ENCODE measurements at regions not wholly inside any gene's neighbourhood (a gene's known extent, or its start where the extent isn't known, plus 50 kb on each side); places are given as distances from the start of the nearest gene placed in this dataset.

- H3K9ac ChIP-seq (ENCODE audit: insufficient read length, low read depth): no peak overlapping the region
- no peaks in the 10 kb centered on the region for H3K4me1 ChIP-seq (ENCODE audit: insufficient read depth, insufficient read length)
- no peaks in the 10 kb centered on the region for H3K36me3 ChIP-seq (ENCODE audit: insufficient read depth, insufficient read length, low read length)
- H3K9me3 ChIP-seq (ENCODE audit: insufficient read depth, low read length): no peaks in the 10 kb centered on the region
- DNase-seq (ENCODE audit: low read depth, low spot score): no peak
- TF ChIP-seq YY1 (IDR thresholded peaks at IDR 0.05; ENCODE audit: insufficient read depth, insufficient read length) (no peak), ZNF274 (IDR thresholded peaks at IDR 0.05; ENCODE audit: low read depth, low read length) (no peak), SUZ12 (IDR thresholded peaks at IDR 0.05; ENCODE audit: extremely low read depth, insufficient read depth, insufficient read length) (no peak)
- H3K27me3 ChIP-seq (ENCODE audit: insufficient read depth, insufficient read length): no peaks in the 10 kb centered on the region
- no peak overlapping the region for H3K4me3 ChIP-seq (ENCODE audit: insufficient read length, low read depth)
Observed at GRCh38 chr13:106061781-106062180, 473.7 kb downstream of the EFNB2 start.

- H3K4me1 ChIP-seq (ENCODE audit: insufficient read depth, insufficient read length): no peaks in the 10 kb centered on the region
- H3K27me3 ChIP-seq (ENCODE audit: insufficient read depth, insufficient read length): no peaks in the 10 kb centered on the region
- no peak for DNase-seq (ENCODE audit: low read depth, low spot score)
- H3K4me3 ChIP-seq (ENCODE audit: insufficient read length, low read depth): no peak overlapping the region
- H3K9ac ChIP-seq (ENCODE audit: insufficient read length, low read depth): no peak overlapping the region
- TF ChIP-seq SUZ12 (IDR thresholded peaks at IDR 0.05; ENCODE audit: extremely low read depth, insufficient read depth, insufficient read length): no peak
- no peak for TF ChIP-seq YY1 (IDR thresholded peaks at IDR 0.05; ENCODE audit: insufficient read depth, insufficient read length)
- no peak for TF ChIP-seq ZNF274 (IDR thresholded peaks at IDR 0.05; ENCODE audit: low read depth, low read length)
- no peaks in the 10 kb centered on the region for H3K36me3 ChIP-seq (ENCODE audit: insufficient read depth, insufficient read length, low read length)
- H3K9me3 ChIP-seq (ENCODE audit: insufficient read depth, low read length): no peaks in the 10 kb centered on the region
Observed at GRCh38 chr13:106056851-106057250, 478.6 kb downstream of the EFNB2 start.

- DNase-seq (ENCODE audit: low read depth, low spot score): no peak
- H3K27me3 ChIP-seq (ENCODE audit: insufficient read depth, insufficient read length): no peaks in the 10 kb centered on the region
- no peaks in the 10 kb centered on the region for H3K9me3 ChIP-seq (ENCODE audit: insufficient read depth, low read length)
- TF ChIP-seq ZNF274 (IDR thresholded peaks at IDR 0.05; ENCODE audit: low read depth, low read length) (no peak), SUZ12 (IDR thresholded peaks at IDR 0.05; ENCODE audit: extremely low read depth, insufficient read depth, insufficient read length) (no peak), YY1 (IDR thresholded peaks at IDR 0.05; ENCODE audit: insufficient read depth, insufficient read length) (no peak)
- no peaks in the 10 kb centered on the region for H3K36me3 ChIP-seq (ENCODE audit: insufficient read depth, insufficient read length, low read length)
- H3K4me3 ChIP-seq (ENCODE audit: insufficient read length, low read depth): no peak overlapping the region
- H3K9ac ChIP-seq (ENCODE audit: insufficient read length, low read depth): no peak overlapping the region
- no peaks in the 10 kb centered on the region for H3K4me1 ChIP-seq (ENCODE audit: insufficient read depth, insufficient read length)
Observed at GRCh38 chr13:106052200-106052767, 483.2 kb downstream of the EFNB2 start.

DNA sequence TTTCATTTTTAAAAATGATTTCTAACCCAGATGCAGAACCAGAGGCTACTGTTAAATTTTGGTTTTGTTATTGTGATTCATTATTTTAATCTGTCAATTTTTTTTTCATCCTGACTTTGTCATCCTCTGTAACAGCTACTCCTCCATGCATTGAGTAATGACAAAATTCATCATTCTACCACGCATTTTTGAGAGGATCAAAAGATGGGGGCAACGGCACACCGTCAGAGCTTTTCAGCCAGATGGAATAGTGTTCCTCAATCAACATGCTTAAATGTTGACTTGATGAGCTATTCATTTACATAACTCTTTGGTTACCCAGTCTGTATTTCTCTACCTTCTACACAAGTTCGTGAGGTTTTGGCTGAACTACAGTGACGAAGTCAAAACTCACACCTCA, 486.3 kb downstream of the EFNB2 start:
- Histone ChIP-seq H3K9ac (ENCODE audit: insufficient read length, low read depth) (no peak overlapping the region), H3K4me1 (ENCODE audit: insufficient read depth, insufficient read length) (no peaks in the 10 kb centered on the region), H3K36me3 (ENCODE audit: insufficient read depth, insufficient read length, low read length) (no peaks in the 10 kb centered on the region), H3K4me3 (ENCODE audit: insufficient read length, low read depth) (no peak overlapping the region), H3K27me3 (ENCODE audit: insufficient read depth, insufficient read length) (no peaks in the 10 kb centered on the region), H3K9me3 (ENCODE audit: insufficient read depth, low read length) (no peaks in the 10 kb centered on the region)
- DNase-seq (ENCODE audit: low read depth, low spot score): no peak
- TF ChIP-seq ZNF274 (IDR thresholded peaks at IDR 0.05; ENCODE audit: low read depth, low read length) (no peak), YY1 (IDR thresholded peaks at IDR 0.05; ENCODE audit: insufficient read depth, insufficient read length) (no peak), SUZ12 (IDR thresholded peaks at IDR 0.05; ENCODE audit: extremely low read depth, insufficient read depth, insufficient read length) (no peak)

GRCh38 chr13:106048386-106048785, 487.1 kb downstream of the EFNB2 start:
- Histone ChIP-seq H3K4me1 (ENCODE audit: insufficient read depth, insufficient read length) (no peaks in the 10 kb centered on the region), H3K9ac (ENCODE audit: insufficient read length, low read depth) (no peak overlapping the region), H3K36me3 (ENCODE audit: insufficient read depth, insufficient read length, low read length) (no peaks in the 10 kb centered on the region), H3K4me3 (ENCODE audit: insufficient read length, low read depth) (no peak overlapping the region), H3K9me3 (ENCODE audit: insufficient read depth, low read length) (no peaks in the 10 kb centered on the region), H3K27me3 (ENCODE audit: insufficient read depth, insufficient read length) (no peaks in the 10 kb centered on the region)
- TF ChIP-seq YY1 (IDR thresholded peaks at IDR 0.05; ENCODE audit: insufficient read depth, insufficient read length) (no peak), ZNF274 (IDR thresholded peaks at IDR 0.05; ENCODE audit: low read depth, low read length) (no peak), SUZ12 (IDR thresholded peaks at IDR 0.05; ENCODE audit: extremely low read depth, insufficient read depth, insufficient read length) (no peak)
- DNase-seq (ENCODE audit: low read depth, low spot score): no peak

- Histone ChIP-seq H3K36me3 (ENCODE audit: insufficient read depth, insufficient read length, low read length) (no peaks in the 10 kb centered on the region), H3K27me3 (ENCODE audit: insufficient read depth, insufficient read length) (no peaks in the 10 kb centered on the region), H3K9me3 (ENCODE audit: insufficient read depth, low read length) (no peaks in the 10 kb centered on the region), H3K4me3 (ENCODE audit: insufficient read length, low read depth) (no peak overlapping the region), H3K9ac (ENCODE audit: insufficient read length, low read depth) (no peak overlapping the region), H3K4me1 (ENCODE audit: insufficient read depth, insufficient read length) (no peaks in the 10 kb centered on the region)
- TF ChIP-seq ZNF274 (IDR thresholded peaks at IDR 0.05; ENCODE audit: low read depth, low read length): no peak
- TF ChIP-seq SUZ12 (IDR thresholded peaks at IDR 0.05; ENCODE audit: extremely low read depth, insufficient read depth, insufficient read length): no peak
- TF ChIP-seq YY1 (IDR thresholded peaks at IDR 0.05; ENCODE audit: insufficient read depth, insufficient read length): no peak
- no peak for DNase-seq (ENCODE audit: low read depth, low spot score)
Observed at GRCh38 chr13:106047859-106048258, 487.6 kb downstream of the EFNB2 start.

- H3K9ac ChIP-seq (ENCODE audit: insufficient read length, low read depth): no peak overlapping the region
- no peaks in the 10 kb centered on the region for H3K36me3 ChIP-seq (ENCODE audit: insufficient read depth, insufficient read length, low read length)
- no peak for TF ChIP-seq YY1 (IDR thresholded peaks at IDR 0.05; ENCODE audit: insufficient read depth, insufficient read length)
- no peak for TF ChIP-seq SUZ12 (IDR thresholded peaks at IDR 0.05; ENCODE audit: extremely low read depth, insufficient read depth, insufficient read length)
- no peak for TF ChIP-seq ZNF274 (IDR thresholded peaks at IDR 0.05; ENCODE audit: low read depth, low read length)
- H3K27me3 ChIP-seq (ENCODE audit: insufficient read depth, insufficient read length): no peaks in the 10 kb centered on the region
- no peak overlapping the region for H3K4me3 ChIP-seq (ENCODE audit: insufficient read length, low read depth)
- DNase-seq (ENCODE audit: low read depth, low spot score): no peak
- no peaks in the 10 kb centered on the region for H3K9me3 ChIP-seq (ENCODE audit: insufficient read depth, low read length)
- no peaks in the 10 kb centered on the region for H3K4me1 ChIP-seq (ENCODE audit: insufficient read depth, insufficient read length)
Observed at GRCh38 chr13:106042996-106043581, 492.4 kb downstream of the EFNB2 start.
